AG04450 (cell line): ENCODE measurements at regions not wholly inside any gene's neighbourhood (a gene's known extent, or its start where the extent isn't known, plus 50 kb on each side); places are given as distances from the start of the nearest gene placed in this dataset.

Experiments used
- CTCF ChIA-PET: fragments of 300-600, 350-600 bp; formaldehyde crosslinking; extraction: SDS; loops from one replicate; lab custom pipeline; 2022; ENCODE audit warnings: antibody characterized with exemption, inconsistent platforms; lab: Charles Lee
- POLR2A ChIA-PET: fragments of 350-600 bp; formaldehyde crosslinking; extraction: SDS; loops from one replicate; lab custom pipeline; 2021; ENCODE audit warnings: antibody characterized with exemption, inconsistent platforms; lab: Yijun Ruan, JAX
- DNase-seq: peaks from one replicate; pipeline ENCODE4 v3.0.0-alpha.2; 2011; ENCODE audit warnings: low read depth, low spot score
- H3K27ac ChIP-seq: one replicate; pipeline ENCODE4 v1.5.1; 2012; ENCODE audit warnings: low read depth, low read length, control low read depth
- H3K27me3 ChIP-seq: one replicate; pipeline ENCODE4 v1.6.0; 2012; ENCODE audit warnings: low read length; ENCODE audit not compliant: control insufficient read depth, insufficient read depth
- H3K4me3 ChIP-seq: 2 replicates; pipeline ENCODE4 v1.5.1; 2011; ENCODE audit warnings: mild to moderate bottlenecking, low read depth, low read length, control low read depth
- H3K9me3 ChIP-seq: 2 replicates; pipeline ENCODE4 v1.5.1; 2012; ENCODE audit warnings: low read length; ENCODE audit not compliant: control insufficient read depth, insufficient read depth
- CTCF ChIP-seq: IDR thresholded peaks from 2 replicates; pipeline ENCODE4 v1.5.1; 2011; ENCODE audit warnings: low read depth, low read length, control low read depth, inconsistent platforms

GRCh38 chr9:1954238-1954637 is 60.9 kb upstream of the SMARCA2 start:
- no peak for TF ChIP-seq CTCF
- Histone ChIP-seq H3K9me3 (no peaks in the 10 kb centered on the region), H3K27ac (no peak overlapping the region), H3K4me3 (no peak overlapping the region), H3K27me3 (no peaks in the 10 kb centered on the region)
- DNase-seq = no peak
- ChIA-PET POLR2A (no interaction called here), CTCF (no interaction called here)

GRCh38 chr9:1956958-1957357 is 58.2 kb upstream of the SMARCA2 start:
- no peak overlapping the region for H3K27ac ChIP-seq
- no peak for TF ChIP-seq CTCF
- CTCF ChIA-PET = no interaction called here
- no peaks in the 10 kb centered on the region for H3K27me3 ChIP-seq
- no peak for DNase-seq
- H3K4me3 ChIP-seq = no peak overlapping the region
- POLR2A ChIA-PET = no interaction called here
- H3K9me3 ChIP-seq = no peaks in the 10 kb centered on the region

- ChIA-PET CTCF (interaction anchor here (0.6 kb wide), 1 partner anchor 177 kb away, joined by 3 read pairs; no protein-coding TSS in a partner anchor), POLR2A (no interaction called here)
- no peaks in the 10 kb centered on the region for H3K9me3 ChIP-seq
- no peak overlapping the region for H3K27ac ChIP-seq
- DNase-seq = no peak
- TF ChIP-seq CTCF = no peak
- no peaks in the 10 kb centered on the region for H3K27me3 ChIP-seq
- no peak overlapping the region for H3K4me3 ChIP-seq
Observed at GRCh38 chr9:1957856-1958255, 57.3 kb upstream of the SMARCA2 start.

GRCh38 chr9:1959371-1959770 is 55.8 kb upstream of the SMARCA2 start:
- CTCF ChIA-PET = no interaction called here
- POLR2A ChIA-PET = no interaction called here

More at GRCh38 chr9:1959371-1959770, 55.8 kb upstream of the SMARCA2 start:
- TF ChIP-seq CTCF = no peak
- no peak overlapping the region for H3K4me3 ChIP-seq
- no peaks in the 10 kb centered on the region for H3K9me3 ChIP-seq
- H3K27ac ChIP-seq = no peak overlapping the region
- DNase-seq = no peak
- no peaks in the 10 kb centered on the region for H3K27me3 ChIP-seq
